A172 (cell line): ENCODE measurements at regions not wholly inside any gene's neighbourhood (a gene's known extent, or its start where the extent isn't known, plus 50 kb on each side); places are given as distances from the start of the nearest gene placed in this dataset.
A peak's percentile ranks its signal among the peaks of the same experiment; 100 is the strongest.

Experiments used
- DNase-seq: peaks from one replicate; pipeline ENCODE4 v3.0.0-alpha.2; 2015; ENCODE audit warnings: low spot score

DNA sequence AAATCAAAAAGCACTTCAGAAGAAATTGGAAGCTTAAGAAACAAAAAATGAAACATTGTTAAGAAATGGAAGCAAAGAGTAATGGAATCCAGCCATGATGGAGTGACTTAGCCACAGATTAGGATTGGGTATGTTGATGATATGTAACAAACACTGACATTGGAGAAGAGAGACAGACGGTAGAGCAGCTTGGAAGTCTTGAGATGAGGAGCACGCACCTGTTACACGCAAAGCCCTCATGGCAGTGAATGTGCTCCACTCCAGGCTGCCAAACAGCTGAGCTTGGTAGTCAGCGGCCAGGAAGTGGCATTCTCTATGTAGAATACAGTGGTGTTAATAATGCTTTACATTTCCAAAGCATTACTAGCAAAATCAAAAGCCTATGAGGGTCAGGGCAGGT, 56.9 kb upstream of the GPRIN3 start:
- DNase-seq = no peak

DNA sequence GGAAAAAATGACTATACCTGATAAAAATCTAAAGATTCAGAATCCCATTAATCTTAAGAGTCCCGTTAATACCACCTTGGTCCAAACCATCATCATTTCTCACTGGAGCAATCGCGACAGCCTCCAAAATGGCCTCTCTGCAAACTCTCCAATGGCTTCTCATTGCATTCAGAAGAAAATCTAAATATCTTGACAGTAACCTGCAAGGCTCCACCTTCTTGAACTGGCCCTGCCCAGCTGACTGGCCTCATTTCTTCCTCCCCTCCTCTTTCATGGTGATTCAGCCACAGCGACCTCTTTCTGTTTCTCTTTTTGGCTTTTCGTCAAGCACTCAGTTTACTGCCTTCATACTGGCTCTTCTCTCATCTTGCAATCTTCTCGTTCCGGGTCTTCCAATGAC, 56.2 kb upstream of the GPRIN3 start:
- DNase-seq = no peak

DNA sequence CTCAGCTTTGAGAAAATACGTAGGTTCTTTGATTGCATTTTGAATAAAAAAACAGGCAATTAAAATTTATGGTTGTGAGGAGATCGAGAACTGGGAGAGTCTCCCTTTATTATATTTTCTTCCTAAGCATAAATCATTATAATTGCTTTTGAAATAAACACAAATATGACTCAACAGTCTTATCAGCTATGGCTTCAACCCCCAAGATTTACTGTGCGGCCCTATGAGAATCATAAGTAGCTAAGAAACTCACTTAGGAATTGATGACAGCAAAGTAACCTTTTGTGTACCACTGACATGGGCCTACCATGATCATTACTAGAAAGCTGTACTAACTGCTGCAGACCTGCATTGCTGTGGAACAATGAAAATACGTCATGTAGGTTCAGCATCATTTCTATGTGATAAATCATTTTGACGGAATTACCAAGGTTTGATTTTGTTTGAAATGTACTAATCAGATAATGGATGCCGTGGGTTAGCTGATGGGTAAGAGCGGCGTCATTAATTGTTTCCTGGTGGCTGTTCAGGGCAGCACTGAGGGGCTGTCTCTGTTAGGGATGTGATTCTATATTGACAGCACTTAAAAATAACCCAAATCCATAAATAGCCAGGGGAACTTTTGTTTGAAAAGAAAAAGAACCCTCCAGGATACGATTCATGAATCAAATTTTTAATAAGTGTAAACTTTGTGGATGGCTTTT, 51.5 kb upstream of the GPRIN3 start:
- peak; percentile 67 for DNase-seq

DNA sequence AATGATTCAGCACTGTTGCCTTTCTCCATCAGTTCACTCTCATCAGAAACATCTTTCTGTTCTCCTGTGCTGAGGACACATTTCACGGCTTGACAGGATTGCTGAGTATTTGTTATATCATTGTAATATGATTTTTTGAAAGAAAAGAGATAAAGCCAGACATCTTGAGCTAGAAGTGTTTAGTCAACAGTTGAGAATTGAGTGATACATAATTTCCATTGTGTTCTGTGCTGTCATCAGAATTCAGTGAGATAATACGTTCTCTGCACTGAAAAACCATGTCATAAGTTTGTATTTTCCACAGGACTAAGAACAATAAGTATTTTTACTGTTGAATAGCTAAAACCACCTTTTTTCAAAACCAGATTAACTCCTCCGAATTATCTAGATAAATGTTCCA, 50.2 kb upstream of the GPRIN3 start:
- no peak for DNase-seq
